Right atrium auricular region (tissue), 2 donors: ENCODE measurements at regions not wholly inside any gene's neighbourhood (a gene's known extent, or its start where the extent isn't known, plus 50 kb on each side); places are given as distances from the start of the nearest gene placed in this dataset.

Experiments used
- DNase-seq: peaks from one replicate; pipeline ENCODE4 v3.0.0-alpha.2; 2019; ENCODE audit warnings: low spot score
- H3K27ac ChIP-seq, 2 donors: fragments of 200-600 bp; sonication (generic); 1 replicate in 1 of 2; 2 replicates in 1 of 2; pipeline ENCODE4 v1.5.1; 2016 to 2019
- H3K27me3 ChIP-seq, 2 donors: fragments of 200-600 bp; sonication (generic); one replicate each; pipeline versions ENCODE4 v1.5.1 to v1.6.0; 2017 to 2019
- H3K36me3 ChIP-seq: fragments of 200-600 bp; sonication (generic); one replicate; pipeline ENCODE4 v1.5.1; 2016
- H3K4me1 ChIP-seq, 2 donors: fragments of 200-600 bp; sonication (generic); one replicate each; pipeline versions ENCODE4 v1.5.1 to v1.6.0; 2017 to 2019
- H3K4me3 ChIP-seq, 2 donors: fragments of 200-600 bp; sonication (generic); 1 replicate in 1 of 2; 2 replicates in 1 of 2; pipeline ENCODE4 v1.5.1; 2017 to 2019; ENCODE audit warnings: mild to moderate bottlenecking in 1 of 2, moderate library complexity in 1 of 2
- H3K9me3 ChIP-seq, 2 donors: fragments of 200-600 bp; sonication (generic); one replicate each; pipeline ENCODE4 v1.5.1; 2019
- CTCF ChIP-seq, 2 donors: fragments of 200-600 bp; sonication (generic); IDR thresholded peaks; one replicate each; pipeline ENCODE4 v1.5.1; 2019; ENCODE audit warnings: antibody characterized with exemption in 2 of 2

DNA sequence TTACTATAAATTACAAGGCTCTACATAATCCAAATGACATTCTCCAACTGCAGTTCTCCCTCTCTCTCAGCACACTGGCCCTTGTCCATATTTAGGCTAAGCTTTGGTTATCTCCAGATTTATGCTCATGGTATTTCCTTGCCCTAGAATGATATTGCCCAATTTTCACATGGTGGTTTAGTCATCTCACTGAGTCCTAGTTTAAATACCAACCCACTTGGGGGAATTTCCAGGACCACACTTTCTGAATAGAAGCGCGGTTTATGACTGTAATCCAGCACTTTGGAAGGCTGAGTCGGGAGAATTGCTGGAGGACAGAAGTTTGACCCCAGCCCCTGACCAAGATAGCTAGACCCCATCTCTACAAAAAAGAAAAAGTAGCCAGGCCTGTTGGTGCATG is 280.1 kb upstream of the MON1B start:
- H3K4me3 ChIP-seq = no peak overlapping the region
- H3K36me3 ChIP-seq = no peaks in the 10 kb centered on the region
- TF ChIP-seq CTCF (IDR thresholded peaks at IDR 0.05) = no peak
- H3K4me1 ChIP-seq = no peaks in the 10 kb centered on the region
- H3K27ac ChIP-seq = no peak overlapping the region
- H3K9me3 ChIP-seq = no peaks in the 10 kb centered on the region
- DNase-seq = no peak
- no peaks in the 10 kb centered on the region for H3K27me3 ChIP-seq

DNA sequence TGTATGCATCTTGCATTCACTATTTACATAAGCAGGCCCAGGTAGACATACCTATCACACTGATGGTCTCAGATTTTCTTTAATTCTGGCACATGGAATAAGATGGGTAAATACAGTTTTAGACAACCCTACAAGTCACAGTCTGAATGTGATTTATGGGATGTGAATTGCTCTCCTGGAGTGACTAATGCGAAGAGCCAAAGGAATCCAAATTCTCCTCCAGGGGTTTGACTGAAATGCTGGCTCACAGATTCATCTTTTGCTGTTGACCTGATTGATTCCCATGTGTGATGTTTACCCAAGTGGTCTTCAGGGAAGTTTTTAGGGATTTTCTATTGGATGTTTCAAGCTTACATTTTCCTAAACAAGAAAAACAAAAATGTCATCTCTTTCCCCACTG is 277.9 kb upstream of the MON1B start:
- Histone ChIP-seq H3K4me3 (no peak overlapping the region), H3K9me3 (no peaks in the 10 kb centered on the region), H3K36me3 (no peaks in the 10 kb centered on the region), H3K27ac (no peak overlapping the region), H3K27me3 (no peaks in the 10 kb centered on the region), H3K4me1 (no peaks in the 10 kb centered on the region)
- no peak for DNase-seq
- TF ChIP-seq CTCF (IDR thresholded peaks at IDR 0.05) = no peak

DNA sequence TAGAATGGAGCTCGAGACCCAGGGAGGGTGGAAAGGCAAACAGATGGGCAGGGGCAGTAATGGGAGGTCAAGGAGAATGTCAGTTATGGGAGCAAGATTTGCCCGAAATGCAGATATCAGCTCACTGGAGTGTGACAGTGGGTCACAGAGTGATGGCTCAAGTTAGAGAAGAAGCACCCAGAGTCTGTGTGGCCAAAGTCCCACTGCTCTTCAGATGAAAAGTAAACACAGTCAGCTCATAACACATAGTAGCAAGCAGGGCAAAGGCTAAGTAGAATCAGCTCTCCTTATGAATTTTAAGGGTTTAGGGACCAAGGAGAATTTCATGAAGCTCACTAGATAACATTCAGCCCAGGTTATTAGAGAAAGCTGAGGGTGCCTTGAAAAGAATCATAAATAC is 264.9 kb upstream of the MON1B start:
- H3K4me3 ChIP-seq = no peak overlapping the region
- H3K4me1 ChIP-seq = no peaks in the 10 kb centered on the region
- H3K27me3 ChIP-seq = no peaks in the 10 kb centered on the region
- no peak overlapping the region for H3K27ac ChIP-seq
- no peak for DNase-seq
- H3K9me3 ChIP-seq = no peaks in the 10 kb centered on the region
- TF ChIP-seq CTCF (IDR thresholded peaks at IDR 0.05) = no peak
- H3K36me3 ChIP-seq = no peaks in the 10 kb centered on the region

DNA sequence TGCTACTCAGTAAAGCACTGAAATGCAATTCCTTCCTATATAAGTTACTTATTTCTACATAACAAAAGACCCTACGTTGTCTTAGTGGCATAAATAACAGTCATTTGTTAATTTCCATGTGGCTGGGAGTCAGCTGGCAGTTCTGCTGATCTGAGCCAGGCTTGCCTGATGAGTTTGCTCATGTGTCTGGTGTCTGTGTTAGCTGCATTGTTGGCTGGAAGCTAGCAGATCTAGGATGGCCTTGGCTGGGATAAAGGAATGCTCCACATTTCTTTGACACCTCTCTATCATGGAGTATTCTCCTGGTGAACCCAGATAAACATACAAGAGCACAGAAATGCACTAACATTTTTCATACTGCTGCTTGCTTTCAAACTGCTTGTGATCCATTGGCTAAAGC is 264.4 kb upstream of the MON1B start:
- Histone ChIP-seq H3K27ac (no peak overlapping the region), H3K9me3 (no peaks in the 10 kb centered on the region), H3K27me3 (no peaks in the 10 kb centered on the region), H3K36me3 (no peaks in the 10 kb centered on the region), H3K4me1 (no peaks in the 10 kb centered on the region), H3K4me3 (no peak overlapping the region)
- no peak for TF ChIP-seq CTCF (IDR thresholded peaks at IDR 0.05)
- DNase-seq = no peak

GRCh38 chr16:76931186-76931585 is 259.8 kb upstream of the MON1B start:
- no peak for DNase-seq
- no peaks in the 10 kb centered on the region for H3K4me1 ChIP-seq
- H3K27me3 ChIP-seq = no peaks in the 10 kb centered on the region
- H3K9me3 ChIP-seq = no peaks in the 10 kb centered on the region
- TF ChIP-seq CTCF (IDR thresholded peaks at IDR 0.05) = no peak
- no peaks in the 10 kb centered on the region for H3K36me3 ChIP-seq
- H3K4me3 ChIP-seq = no peak overlapping the region
- H3K27ac ChIP-seq = no peak overlapping the region

DNA sequence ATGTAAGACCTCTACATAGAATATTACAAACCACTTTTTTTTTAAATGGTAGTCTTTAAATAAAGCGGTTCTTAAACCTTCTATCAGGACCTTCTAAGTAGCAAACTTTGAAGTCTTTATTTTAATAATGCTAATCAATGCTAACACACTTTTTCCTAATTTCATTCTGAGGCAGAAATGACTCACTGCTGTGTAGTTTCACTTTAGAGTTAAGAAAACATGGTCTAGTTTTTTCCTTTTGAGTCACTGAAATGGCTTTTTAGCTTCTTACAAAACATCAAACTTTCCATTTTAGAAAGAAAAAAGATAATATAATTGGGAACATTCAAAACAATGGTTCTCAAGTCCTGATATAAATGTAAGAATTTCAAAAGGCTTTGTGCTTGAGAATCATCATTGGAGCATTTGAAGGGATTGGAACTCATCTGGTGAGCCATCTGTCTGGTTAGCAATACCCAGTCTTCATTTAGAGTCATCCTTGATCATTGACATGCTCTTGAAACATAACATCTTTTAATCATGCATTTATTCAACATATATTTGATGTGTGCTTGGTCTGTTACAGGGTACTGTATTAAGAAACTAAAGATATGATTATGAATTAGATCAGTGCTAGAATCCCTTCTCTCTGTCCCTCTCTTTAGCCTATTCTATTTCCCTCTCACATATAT is 258.3 kb upstream of the MON1B start:
- no peaks in the 10 kb centered on the region for H3K4me1 ChIP-seq
- TF ChIP-seq CTCF (IDR thresholded peaks at IDR 0.05) = no peak
- H3K9me3 ChIP-seq = no peaks in the 10 kb centered on the region
- no peak overlapping the region for H3K4me3 ChIP-seq
- H3K27me3 ChIP-seq = no peaks in the 10 kb centered on the region
- H3K27ac ChIP-seq = no peak overlapping the region
- H3K36me3 ChIP-seq = no peaks in the 10 kb centered on the region
- no peak for DNase-seq
